Esophagus squamous epithelium (tissue), 4 donors: ENCODE measurements at regions not wholly inside any gene's neighbourhood (a gene's known extent, or its start where the extent isn't known, plus 50 kb on each side); places are given as distances from the start of the nearest gene placed in this dataset.

Experiments used
- POLR2A ChIP-seq, 4 donors: fragments of 450-650 bp; IDR thresholded peaks; one replicate each; pipeline ENCODE4 v1.6.1; 2017; ENCODE audit warnings: antibody characterized with exemption in 4 of 4, mild to moderate bottlenecking in 4 of 4, moderate library complexity in 3 of 4
- TF ChIP-seq, protein P1 (sequence below), 6 experiments: fragments of 450-650 bp in 4 of 6; fragments of 200-600 bp in 2 of 6; sonication (generic) in 2 of 6; IDR thresholded peaks; one replicate each; pipeline ENCODE4 v1.5.1; 2016 to 2019; ENCODE audit warnings: antibody characterized with exemption in 6 of 6, mild to moderate bottlenecking in 4 of 6, moderate library complexity in 4 of 6

DNA sequence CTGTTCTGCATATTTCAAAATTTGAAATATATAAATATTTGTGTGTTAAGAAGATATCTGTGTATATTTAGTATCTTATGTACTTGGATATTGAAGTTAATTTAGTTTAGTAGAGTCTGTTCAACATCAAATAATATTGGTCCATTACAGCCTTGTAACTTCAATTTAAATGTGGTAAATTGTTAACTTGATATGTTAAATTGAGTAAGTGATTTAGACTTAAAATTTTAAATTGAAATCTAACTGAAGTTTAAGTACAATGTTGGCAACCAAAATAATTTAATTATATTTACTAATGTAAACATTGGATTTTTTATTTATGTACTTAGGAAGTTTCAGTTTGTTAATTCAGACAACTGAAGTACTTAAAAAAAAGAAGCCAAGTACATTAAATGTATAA is 343.9 kb upstream of the DNAJC19 start:
- TF ChIP-seq, protein P1, sequence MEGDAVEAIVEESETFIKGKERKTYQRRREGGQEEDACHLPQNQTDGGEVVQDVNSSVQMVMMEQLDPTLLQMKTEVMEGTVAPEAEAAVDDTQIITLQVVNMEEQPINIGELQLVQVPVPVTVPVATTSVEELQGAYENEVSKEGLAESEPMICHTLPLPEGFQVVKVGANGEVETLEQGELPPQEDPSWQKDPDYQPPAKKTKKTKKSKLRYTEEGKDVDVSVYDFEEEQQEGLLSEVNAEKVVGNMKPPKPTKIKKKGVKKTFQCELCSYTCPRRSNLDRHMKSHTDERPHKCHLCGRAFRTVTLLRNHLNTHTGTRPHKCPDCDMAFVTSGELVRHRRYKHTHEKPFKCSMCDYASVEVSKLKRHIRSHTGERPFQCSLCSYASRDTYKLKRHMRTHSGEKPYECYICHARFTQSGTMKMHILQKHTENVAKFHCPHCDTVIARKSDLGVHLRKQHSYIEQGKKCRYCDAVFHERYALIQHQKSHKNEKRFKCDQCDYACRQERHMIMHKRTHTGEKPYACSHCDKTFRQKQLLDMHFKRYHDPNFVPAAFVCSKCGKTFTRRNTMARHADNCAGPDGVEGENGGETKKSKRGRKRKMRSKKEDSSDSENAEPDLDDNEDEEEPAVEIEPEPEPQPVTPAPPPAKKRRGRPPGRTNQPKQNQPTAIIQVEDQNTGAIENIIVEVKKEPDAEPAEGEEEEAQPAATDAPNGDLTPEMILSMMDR (IDR thresholded peaks at IDR 0.05), result no peak
- no peak for TF ChIP-seq POLR2A (IDR thresholded peaks at IDR 0.05)
